CD4-positive, alpha-beta T cell treated with Interleukin-4 for 1 hour (primary cell): ENCODE measurements at regions not wholly inside any gene's neighbourhood (a gene's known extent, or its start where the extent isn't known, plus 50 kb on each side); places are given as distances from the start of the nearest gene placed in this dataset.
"Not testable (repeated sequence)": the region's sequence is repeated elsewhere in the genome, so short reads cannot be mapped to it uniquely, and the experiment has no call there.

Experiments
- DNase-seq, 2 donors: peaks; one replicate each; pipeline ENCODE4 v3.0.0-alpha.2; 2020 to 2022

- DNase-seq: no peak
Measured at GRCh38 chr16:13829697-13830299, 90.2 kb upstream of the ERCC4 start.

GRCh38 chr16:13833515-13833914 is 86.4 kb upstream of the ERCC4 start:
- DNase-seq: no peak

GRCh38 chr16:13835387-13835786 is 84.6 kb upstream of the ERCC4 start:
- no peak for DNase-seq

GRCh38 chr16:13835935-13836730 is 83.8 kb upstream of the ERCC4 start:
- no peak for DNase-seq

GRCh38 chr16:13838401-13839190 is 81.4 kb upstream of the ERCC4 start:
- DNase-seq: no peak

GRCh38 chr16:13839577-13839976 is 80.4 kb upstream of the ERCC4 start:
- no peak for DNase-seq

GRCh38 chr16:13845232-13845631 is 74.7 kb upstream of the ERCC4 start:
- no peak for DNase-seq

- no peak for DNase-seq
Measured at GRCh38 chr16:13848795-13849194, 71.2 kb upstream of the ERCC4 start.

- DNase-seq: not testable (repeated sequence)
Measured at GRCh38 chr16:13850173-13850572, 69.8 kb upstream of the ERCC4 start.

- no peak for DNase-seq
Measured at GRCh38 chr16:13852827-13853226, 67.1 kb upstream of the ERCC4 start.

- DNase-seq: no peak
Measured at GRCh38 chr16:13856398-13856797, 63.6 kb upstream of the ERCC4 start.

GRCh38 chr16:13856811-13857511 is 63.0 kb upstream of the ERCC4 start:
- DNase-seq: no peak

GRCh38 chr16:13858873-13859580 is 60.9 kb upstream of the ERCC4 start:
- DNase-seq: no peak

GRCh38 chr16:13863075-13863765 is 56.7 kb upstream of the ERCC4 start:
- no peak for DNase-seq

GRCh38 chr16:13864689-13865088 is 55.3 kb upstream of the ERCC4 start:
- no peak for DNase-seq

GRCh38 chr16:13866073-13866472 is 53.9 kb upstream of the ERCC4 start:
- DNase-seq: peak in 1 of 2 donors; percentile 25
